ENCODE measurements at regions not wholly inside any gene's neighbourhood (a gene's known extent, or its start where the extent isn't known, plus 50 kb on each side); places are given as distances from the start of the nearest gene placed in this dataset.

DNA sequence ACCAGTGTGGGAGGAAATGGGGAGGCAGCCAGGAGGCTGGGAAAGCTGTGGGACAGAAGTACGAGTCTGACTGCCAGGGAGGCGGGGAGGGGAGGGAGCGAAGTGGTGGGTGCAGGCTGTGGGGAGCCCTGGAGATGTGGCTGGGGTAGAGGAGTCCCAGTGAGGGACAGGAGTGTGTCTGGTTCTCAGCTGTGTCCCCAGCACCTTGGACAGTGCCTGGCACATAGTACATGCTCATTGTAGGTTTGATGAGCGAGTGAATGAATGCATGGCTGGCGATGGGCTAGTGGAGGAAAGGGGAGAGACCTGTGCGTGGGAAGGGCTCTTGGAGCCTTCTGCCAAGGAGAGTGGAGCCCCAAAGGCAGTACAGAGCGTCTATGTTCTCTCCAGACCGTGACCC lies 104.1 kb downstream of the SIK1 start:
- Histone ChIP-seq H3K36me3 (ENCODE audit: low read depth, missing control alignments) (no peaks in the 10 kb centered on the region), H3K4me3 (no peak overlapping the region), H3K9me3 (no peaks in the 10 kb centered on the region), H3K27me3 (no peaks in the 10 kb centered on the region), H3K27ac (peak overlapping the region; percentile 44 to 57), H3K4me1 (peaks cover 16% of the 10 kb centered on the region)
- intact Hi-C loops (cut with DNase I; ENCODE audit: low total_unique reads), result no loop called here
- 49 to 76% methylated on average over 7 of the region's 8 CpGs for WGBS, 2 donors
- DNase-seq, result peak; percentile 55
- TF ChIP-seq CTCF (IDR thresholded peaks at IDR 0.05) (no peak), POLR2A (IDR thresholded peaks at IDR 0.05) (no peak)

DNA sequence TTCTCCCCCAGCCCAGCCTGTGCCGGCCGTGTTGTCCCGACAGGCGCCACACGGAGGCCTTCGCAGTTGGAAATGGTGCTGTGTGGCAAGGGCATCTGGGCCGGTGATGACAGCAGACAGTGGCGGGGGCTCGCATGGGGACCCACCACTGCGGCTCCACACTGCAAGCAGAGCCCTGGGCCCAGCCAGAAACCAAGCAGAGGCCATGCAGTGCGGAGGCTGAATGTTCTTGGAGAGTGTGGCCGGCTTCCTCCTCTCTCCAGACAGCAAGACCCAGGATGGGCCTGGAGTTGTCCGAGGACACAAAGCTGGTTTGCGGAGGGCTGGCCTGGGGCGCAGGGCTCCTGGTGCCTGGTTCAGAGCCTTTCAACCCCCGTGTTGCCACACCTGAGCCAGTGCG lies 104.6 kb downstream of the SIK1 start:
- intact Hi-C loops (cut with DNase I; ENCODE audit: low total_unique reads), result no loop called here
- Histone ChIP-seq H3K4me1 (peaks cover 16% of the 10 kb centered on the region), H3K9me3 (no peaks in the 10 kb centered on the region), H3K36me3 (ENCODE audit: low read depth, missing control alignments) (no peaks in the 10 kb centered on the region), H3K4me3 (no peak overlapping the region), H3K27ac (no peak overlapping the region), H3K27me3 (no peaks in the 10 kb centered on the region)
- WGBS, 2 donors, result 84 to 85% methylated on average over 10 to 17 of the region's 17 CpGs
- no peak for DNase-seq
- no peak for TF ChIP-seq POLR2A (IDR thresholded peaks at IDR 0.05)
- TF ChIP-seq CTCF (IDR thresholded peaks at IDR 0.05), result no peak

- no peak for DNase-seq
- intact Hi-C loops (cut with DNase I; ENCODE audit: low total_unique reads), result no loop called here
- H3K4me1 ChIP-seq, result peaks cover 16% of the 10 kb centered on the region
- H3K36me3 ChIP-seq (ENCODE audit: low read depth, missing control alignments), result no peaks in the 10 kb centered on the region
- TF ChIP-seq CTCF (IDR thresholded peaks at IDR 0.05), result no peak
- TF ChIP-seq POLR2A (IDR thresholded peaks at IDR 0.05), result no peak
- 91 to 97% methylated on average over 5 to 9 of the region's 9 CpGs for WGBS, 2 donors
- H3K4me3 ChIP-seq, result no peak overlapping the region
- no peaks in the 10 kb centered on the region for H3K27me3 ChIP-seq
- no peak overlapping the region for H3K27ac ChIP-seq
- no peaks in the 10 kb centered on the region for H3K9me3 ChIP-seq
Observed at GRCh38 chr21:43321611-43322010, 105.3 kb downstream of the SIK1 start.

- Histone ChIP-seq H3K9me3 (no peaks in the 10 kb centered on the region), H3K27ac (no peak overlapping the region), H3K4me1 (peaks cover 16% of the 10 kb centered on the region), H3K27me3 (no peaks in the 10 kb centered on the region), H3K36me3 (ENCODE audit: low read depth, missing control alignments) (no peaks in the 10 kb centered on the region), H3K4me3 (no peak overlapping the region)
- intact Hi-C loops (cut with DNase I; ENCODE audit: low total_unique reads), result no loop called here
- TF ChIP-seq CTCF (IDR thresholded peaks at IDR 0.05) (no peak), POLR2A (IDR thresholded peaks at IDR 0.05) (no peak)
- no peak for DNase-seq
- 89% methylated on average over 5 of the region's 5 CpGs for WGBS, 2 donors
Observed at GRCh38 chr21:43321111-43321510, 105.8 kb downstream of the SIK1 start.

- DNase-seq, result no peak
- TF ChIP-seq CTCF (IDR thresholded peaks at IDR 0.05) (no peak), POLR2A (IDR thresholded peaks at IDR 0.05) (no peak)
- H3K27me3 ChIP-seq, result no peaks in the 10 kb centered on the region
- H3K4me1 ChIP-seq, result peaks cover 16% of the 10 kb centered on the region
- H3K4me3 ChIP-seq, result no peak overlapping the region
- H3K36me3 ChIP-seq (ENCODE audit: low read depth, missing control alignments), result no peaks in the 10 kb centered on the region
- H3K9me3 ChIP-seq, result no peaks in the 10 kb centered on the region
- no peak overlapping the region for H3K27ac ChIP-seq
- intact Hi-C loops (cut with DNase I; ENCODE audit: low total_unique reads), result no loop called here
- 90 to 100% methylated on average over 1 to 5 of the region's 5 CpGs for WGBS, 2 donors
Observed at GRCh38 chr21:43320526-43320925, 106.4 kb downstream of the SIK1 start.
